Activated CD4-positive, alpha-beta memory T cell treated with anti-CD3 and anti-CD28 coated beads, Interleukin-2, amount 10 ng/mL, durations not matched to agents 7 days and 5 days (primary cell): ENCODE measurements at regions not wholly inside any gene's neighbourhood (a gene's known extent, or its start where the extent isn't known, plus 50 kb on each side); places are given as distances from the start of the nearest gene placed in this dataset.
"Not testable (repeated sequence)": the region's sequence is repeated elsewhere in the genome, so short reads cannot be mapped to it uniquely, and the experiment has no call there.

ENCODE experiments used
- CTCF ChIA-PET: fragments of 350-600 bp; sonication (Branson Sonifier 250); formaldehyde crosslinking; loops from one replicate; lab custom pipeline; 2021; ENCODE audit warnings: antibody characterized with exemption, inconsistent platforms; lab: Charles Lee
- POLR2A ChIA-PET: fragments of 350-600 bp; sonication (Branson Sonifier 250); formaldehyde crosslinking; loops from one replicate; lab custom pipeline; 2021; ENCODE audit warnings: antibody characterized with exemption; lab: Charles Lee
- DNase-seq: peaks from one replicate; pipeline ENCODE4 v3.0.0-alpha.2; 2020
- H3K27ac Mint-ChIP-seq: one replicate; pipeline ENCODE4 v1.8.0; 2021; ENCODE audit warnings: mild to moderate bottlenecking, mixed read lengths
- H3K27me3 Mint-ChIP-seq: one replicate; pipeline ENCODE4 v1.8.0; 2021; ENCODE audit warnings: mixed read lengths
- H3K36me3 Mint-ChIP-seq: one replicate; pipeline ENCODE4 v1.8.0; 2021; ENCODE audit warnings: low read depth, mixed read lengths
- H3K4me1 Mint-ChIP-seq: one replicate; pipeline ENCODE4 v1.8.0; 2021; ENCODE audit warnings: mixed read lengths
- H3K4me3 Mint-ChIP-seq: one replicate; pipeline ENCODE4 v1.8.0; 2021; ENCODE audit warnings: mild to moderate bottlenecking, mixed read lengths
- H3K9me3 Mint-ChIP-seq: one replicate; pipeline ENCODE4 v1.8.0; 2021; ENCODE audit warnings: mixed read lengths

DNA sequence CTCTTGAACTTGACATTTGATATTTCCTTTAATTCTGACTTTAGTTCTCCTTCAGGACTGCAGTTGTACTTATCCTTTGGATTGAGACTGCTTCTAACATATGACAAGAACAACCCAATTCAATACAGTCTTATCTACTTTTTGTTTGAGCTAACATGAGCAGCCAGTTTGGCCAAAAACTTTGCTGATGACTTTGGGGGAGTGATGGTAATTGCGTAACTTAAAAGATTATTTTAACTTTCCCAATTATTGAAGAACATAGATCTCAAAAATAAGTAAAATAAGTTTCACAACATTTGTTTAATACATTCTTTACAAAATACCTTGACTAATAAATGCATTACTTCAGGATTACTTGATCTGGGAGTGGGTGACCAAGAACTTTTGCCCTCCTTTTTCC is 1311.1 kb upstream of the NRXN1 start:
- Mint-ChIP-seq H3K4me3 (no peak overlapping the region), H3K4me1 (no peaks in the 10 kb centered on the region), H3K27ac (no peak overlapping the region), H3K9me3 (no peaks in the 10 kb centered on the region), H3K36me3 (no peaks in the 10 kb centered on the region), H3K27me3 (no peaks in the 10 kb centered on the region)
- ChIA-PET CTCF (no interaction called here), POLR2A (no interaction called here)
- DNase-seq, result no peak

DNA sequence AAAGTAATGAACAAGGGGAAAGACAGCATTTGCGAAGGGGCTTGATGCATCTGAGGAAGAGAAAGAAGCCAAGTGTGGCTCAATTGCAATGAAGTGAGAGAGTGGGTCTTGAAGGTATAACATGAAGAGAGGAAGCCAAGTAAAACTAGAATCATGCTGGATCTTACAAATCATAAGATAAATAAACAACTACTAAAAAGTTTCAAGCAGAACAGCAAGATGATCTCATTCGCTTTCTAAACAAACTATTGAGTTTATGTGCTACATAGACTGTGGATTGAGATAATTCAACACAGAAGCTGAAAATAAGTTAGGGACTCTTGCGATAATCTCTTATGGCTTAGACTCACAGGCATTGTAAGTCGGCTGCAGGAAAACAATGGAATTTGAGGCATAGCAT is 1310.5 kb upstream of the NRXN1 start:
- Mint-ChIP-seq H3K36me3 (no peaks in the 10 kb centered on the region), H3K4me3 (no peak overlapping the region), H3K27ac (no peak overlapping the region), H3K4me1 (no peaks in the 10 kb centered on the region), H3K27me3 (no peaks in the 10 kb centered on the region), H3K9me3 (no peaks in the 10 kb centered on the region)
- ChIA-PET POLR2A (no interaction called here), CTCF (no interaction called here)
- DNase-seq, result no peak

DNA sequence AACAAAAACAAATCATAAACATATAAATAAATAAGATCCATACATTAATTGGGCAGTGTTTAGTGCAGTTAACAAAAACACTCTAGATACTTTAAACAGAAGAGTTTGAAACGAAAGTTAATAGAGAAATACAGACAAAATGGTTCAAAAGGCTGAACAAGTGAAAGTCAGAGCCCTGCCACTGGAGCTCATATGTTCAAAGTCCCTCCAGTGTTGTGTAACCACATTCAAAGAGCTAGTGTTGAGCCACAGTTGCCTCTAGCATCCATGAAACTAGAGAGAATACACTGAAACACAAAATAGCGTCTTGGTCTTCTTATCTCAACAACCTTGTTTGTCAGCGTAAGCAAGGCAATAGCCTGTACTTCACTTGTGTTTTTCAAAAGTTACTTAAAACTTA is 1309.8 kb upstream of the NRXN1 start:
- no peak overlapping the region for H3K27ac Mint-ChIP-seq
- no peak for DNase-seq
- H3K4me3 Mint-ChIP-seq, result no peak overlapping the region
- no peaks in the 10 kb centered on the region for H3K27me3 Mint-ChIP-seq
- H3K9me3 Mint-ChIP-seq, result no peaks in the 10 kb centered on the region
- no peaks in the 10 kb centered on the region for H3K4me1 Mint-ChIP-seq
- no peaks in the 10 kb centered on the region for H3K36me3 Mint-ChIP-seq
- CTCF ChIA-PET, result no interaction called here
- POLR2A ChIA-PET, result interaction anchor here (0.6 kb wide), 1 partner anchor 103 kb away, joined by 3 read pairs; no protein-coding TSS in a partner anchor

DNA sequence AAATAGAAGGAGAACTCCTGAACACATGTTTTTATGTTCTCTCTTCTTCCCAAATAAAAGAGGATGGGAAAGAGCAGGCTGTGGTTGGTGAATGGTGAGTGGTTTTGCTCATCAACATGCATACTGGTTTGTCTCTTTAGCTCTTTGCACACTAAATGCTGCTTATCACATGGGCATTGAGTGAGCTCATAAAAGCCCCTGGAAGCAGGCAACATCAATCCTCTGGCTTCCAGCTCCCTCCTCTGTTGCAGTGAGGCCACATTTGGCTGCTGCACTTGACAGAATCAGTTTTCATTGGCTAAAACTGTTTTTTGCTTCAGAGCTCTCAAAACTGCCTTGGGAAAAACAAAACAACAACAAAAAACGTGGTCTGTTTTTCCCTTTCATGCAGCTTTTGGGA is 1308.2 kb upstream of the NRXN1 start:
- H3K27me3 Mint-ChIP-seq, result no peaks in the 10 kb centered on the region
- CTCF ChIA-PET, result no interaction called here
- H3K27ac Mint-ChIP-seq, result no peak overlapping the region
- DNase-seq, result no peak
- peaks cover 2% of the 10 kb centered on the region for H3K9me3 Mint-ChIP-seq
- POLR2A ChIA-PET, result no interaction called here
- no peaks in the 10 kb centered on the region for H3K36me3 Mint-ChIP-seq
- H3K4me3 Mint-ChIP-seq, result no peak overlapping the region
- H3K4me1 Mint-ChIP-seq, result no peaks in the 10 kb centered on the region

DNA sequence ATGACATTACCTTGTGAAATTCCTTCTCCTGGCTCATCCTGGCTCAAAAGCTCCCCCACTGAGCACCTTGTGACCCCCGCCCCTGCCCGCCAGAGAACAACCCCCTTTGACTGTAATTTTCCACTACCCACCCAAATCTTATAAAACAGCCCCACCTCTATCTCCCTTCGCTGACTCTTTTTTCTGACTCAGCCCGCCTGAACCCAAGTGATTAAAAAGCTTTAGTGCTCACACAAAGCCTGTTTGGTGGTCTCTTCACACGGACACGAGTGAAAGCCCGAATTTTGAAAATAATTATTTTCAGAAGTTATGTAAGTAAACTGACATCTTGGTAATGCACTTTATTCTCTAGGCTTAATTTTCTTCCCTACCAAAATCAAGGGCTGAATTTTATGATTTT is 1305.9 kb upstream of the NRXN1 start:
- DNase-seq, CTCF ChIA-PET, H3K36me3 Mint-ChIP-seq, H3K4me3 Mint-ChIP-seq, POLR2A ChIA-PET, H3K9me3 Mint-ChIP-seq, H3K27ac Mint-ChIP-seq, H3K4me1 Mint-ChIP-seq, H3K27me3 Mint-ChIP-seq: not testable (repeated sequence)

DNA sequence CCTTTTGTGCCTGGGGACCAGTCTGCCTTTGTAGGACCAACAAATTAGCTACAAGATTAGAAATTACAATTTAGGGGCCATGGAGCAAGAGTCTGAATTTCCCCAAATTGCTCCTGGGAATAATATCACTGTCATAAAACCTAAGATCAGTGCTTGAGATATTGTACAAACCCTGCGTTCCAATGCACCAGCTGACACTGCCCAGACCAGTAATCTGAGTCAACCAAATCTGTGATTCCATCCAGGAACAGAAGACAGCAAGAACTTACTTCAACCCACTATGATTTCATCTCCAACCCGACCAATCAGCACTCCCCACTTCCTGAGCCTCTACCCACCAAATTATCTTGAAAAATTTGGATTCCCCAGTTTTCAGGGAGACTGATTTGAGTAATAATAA is 1305.0 kb upstream of the NRXN1 start:
- DNase-seq, result no peak
- Mint-ChIP-seq H3K27ac (no peak overlapping the region), H3K36me3 (no peaks in the 10 kb centered on the region), H3K4me1 (no peaks in the 10 kb centered on the region), H3K27me3 (no peaks in the 10 kb centered on the region), H3K9me3 (peaks cover 2% of the 10 kb centered on the region), H3K4me3 (no peak overlapping the region)
- ChIA-PET POLR2A (no interaction called here), CTCF (no interaction called here)

DNA sequence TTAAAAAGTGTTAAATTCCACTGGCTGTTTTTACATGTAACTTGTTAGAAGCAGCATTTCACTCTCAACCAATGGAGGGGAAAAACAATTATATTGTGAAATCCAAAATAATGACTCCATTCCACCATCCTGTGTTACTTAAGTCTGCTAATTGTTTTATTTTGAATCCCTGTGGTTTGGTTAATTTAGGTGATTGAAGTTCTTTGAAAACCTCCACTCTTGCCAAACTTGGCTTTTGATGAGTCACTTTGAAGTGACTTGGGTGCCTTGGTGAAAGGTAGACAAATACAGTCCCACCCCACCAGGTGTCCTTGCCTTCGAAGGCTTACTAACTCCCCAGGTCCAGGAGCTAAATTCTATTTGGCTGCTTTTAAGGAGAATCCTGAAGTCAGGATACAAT is 1303.8 kb upstream of the NRXN1 start:
- Mint-ChIP-seq H3K36me3 (no peaks in the 10 kb centered on the region), H3K4me3 (no peak overlapping the region), H3K4me1 (no peaks in the 10 kb centered on the region), H3K9me3 (peaks cover 2% of the 10 kb centered on the region), H3K27ac (no peak overlapping the region), H3K27me3 (no peaks in the 10 kb centered on the region)
- CTCF ChIA-PET, result no interaction called here
- no peak for DNase-seq
- POLR2A ChIA-PET, result no interaction called here

DNA sequence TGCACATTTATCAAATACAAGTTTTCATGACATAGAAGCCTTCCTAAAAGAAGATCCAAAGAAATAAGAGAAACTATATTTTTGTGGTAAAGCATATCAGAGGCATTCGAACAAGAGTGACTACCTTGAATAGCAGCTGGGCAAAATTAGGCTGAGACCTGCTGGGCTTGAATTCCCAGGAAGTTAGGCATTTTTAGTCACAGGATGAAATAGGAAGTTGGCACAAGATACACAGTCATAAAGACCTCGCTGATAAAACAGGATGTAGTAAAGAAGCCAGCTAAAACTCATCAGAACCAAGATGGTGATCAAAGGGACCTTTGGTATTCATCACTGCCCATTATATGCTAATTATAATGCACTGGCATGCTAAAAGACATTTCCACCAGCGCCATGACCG is 1302.3 kb upstream of the NRXN1 start:
- ChIA-PET POLR2A (no interaction called here), CTCF (no interaction called here)
- Mint-ChIP-seq H3K4me3 (no peak overlapping the region), H3K36me3 (no peaks in the 10 kb centered on the region), H3K27ac (no peak overlapping the region), H3K9me3 (peaks cover 4% of the 10 kb centered on the region), H3K4me1 (no peaks in the 10 kb centered on the region), H3K27me3 (no peaks in the 10 kb centered on the region)
- DNase-seq, result no peak

DNA sequence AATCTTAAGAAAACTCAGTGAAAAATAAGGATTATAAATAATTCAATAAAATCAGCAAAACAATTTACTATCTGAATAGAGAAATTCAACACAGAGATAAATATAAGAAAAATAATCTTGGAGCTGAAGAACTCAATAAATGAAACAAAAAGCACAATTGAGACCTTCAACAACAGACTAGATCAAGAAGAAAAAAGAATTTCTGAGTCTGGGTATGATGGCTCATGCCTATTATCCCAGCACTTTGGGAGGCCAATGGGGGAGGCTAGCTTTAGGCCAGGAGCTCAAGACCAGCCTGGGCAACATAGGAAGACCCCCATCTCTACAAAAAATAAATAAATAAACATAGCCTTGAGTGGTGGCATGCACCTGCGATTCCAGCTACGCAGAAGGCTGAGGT is 1295.7 kb upstream of the NRXN1 start:
- no peaks in the 10 kb centered on the region for H3K4me1 Mint-ChIP-seq
- H3K27ac Mint-ChIP-seq, result no peak overlapping the region
- H3K4me3 Mint-ChIP-seq, result no peak overlapping the region
- no peak for DNase-seq
- POLR2A ChIA-PET, result no interaction called here
- no peaks in the 10 kb centered on the region for H3K36me3 Mint-ChIP-seq
- CTCF ChIA-PET, result no interaction called here
- peaks cover 6% of the 10 kb centered on the region for H3K9me3 Mint-ChIP-seq
- H3K27me3 Mint-ChIP-seq, result no peaks in the 10 kb centered on the region

DNA sequence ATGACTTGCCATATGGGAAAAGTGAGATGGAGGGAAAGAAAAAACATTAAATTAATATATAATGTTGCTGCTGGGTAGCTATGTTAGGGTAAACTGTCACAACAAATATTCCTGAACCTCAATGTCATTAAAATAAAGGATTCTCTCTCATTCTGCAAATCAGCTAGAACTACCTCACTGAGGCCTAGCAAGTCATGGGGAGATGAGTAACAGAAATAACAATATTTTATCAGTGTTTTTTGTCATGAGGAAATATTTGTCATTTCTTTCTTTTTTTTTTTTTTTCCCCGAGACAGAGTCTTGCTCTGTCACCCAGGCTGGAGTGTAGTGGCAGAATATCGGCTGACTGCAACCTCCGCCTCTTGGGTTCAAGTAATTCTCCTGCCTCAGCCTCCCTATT is 1282.3 kb upstream of the NRXN1 start:
- POLR2A ChIA-PET, result no interaction called here
- DNase-seq, result no peak
- Mint-ChIP-seq H3K36me3 (no peaks in the 10 kb centered on the region), H3K4me3 (no peak overlapping the region), H3K4me1 (no peaks in the 10 kb centered on the region), H3K27ac (no peak overlapping the region), H3K27me3 (no peaks in the 10 kb centered on the region), H3K9me3 (peaks cover 6% of the 10 kb centered on the region)
- CTCF ChIA-PET, result no interaction called here

DNA sequence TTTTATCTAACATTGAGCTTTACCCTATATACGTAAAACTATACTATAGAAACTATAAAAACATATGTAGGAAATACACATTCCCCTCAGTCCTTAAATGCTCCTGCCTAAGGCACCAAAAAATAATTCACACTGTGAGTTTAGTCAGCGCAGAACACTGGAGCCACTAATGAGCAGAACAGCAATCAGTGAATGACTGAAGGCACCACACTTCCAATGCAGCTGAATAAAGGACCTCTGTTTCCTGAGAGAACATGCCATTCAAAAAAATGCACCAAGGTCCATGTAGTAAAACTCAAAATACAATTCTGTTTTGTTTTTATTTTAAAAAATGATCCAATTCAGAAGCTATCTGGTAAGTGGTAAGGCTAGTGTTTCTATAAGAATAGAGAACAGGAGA is 1280.6 kb upstream of the NRXN1 start:
- Mint-ChIP-seq H3K4me3 (no peak overlapping the region), H3K27me3 (no peaks in the 10 kb centered on the region), H3K9me3 (peaks cover 5% of the 10 kb centered on the region), H3K4me1 (no peaks in the 10 kb centered on the region), H3K27ac (no peak overlapping the region), H3K36me3 (no peaks in the 10 kb centered on the region)
- ChIA-PET POLR2A (no interaction called here), CTCF (no interaction called here)
- DNase-seq, result no peak

DNA sequence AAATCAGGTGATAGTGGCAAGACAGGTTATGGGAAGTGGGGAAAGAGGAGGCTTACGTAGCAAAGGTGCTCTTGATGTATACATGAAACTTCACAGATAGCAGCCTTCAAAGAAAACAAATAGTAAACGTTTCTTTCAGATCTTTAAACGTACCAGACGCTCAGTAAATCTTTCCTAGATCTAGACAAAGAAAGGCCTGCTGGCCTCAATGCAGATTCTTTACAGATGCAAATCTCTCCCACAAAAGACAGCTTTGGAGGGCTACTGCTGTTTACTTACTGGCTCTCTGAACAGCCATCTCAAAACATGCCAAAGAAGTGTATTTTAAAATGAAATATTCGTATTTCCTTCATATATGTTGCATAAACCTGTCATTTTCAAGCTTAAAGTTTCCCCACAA is 1279.9 kb upstream of the NRXN1 start:
- H3K27me3 Mint-ChIP-seq, result no peaks in the 10 kb centered on the region
- H3K36me3 Mint-ChIP-seq, result no peaks in the 10 kb centered on the region
- peaks cover 5% of the 10 kb centered on the region for H3K9me3 Mint-ChIP-seq
- ChIA-PET CTCF (no interaction called here), POLR2A (no interaction called here)
- H3K4me1 Mint-ChIP-seq, result no peaks in the 10 kb centered on the region
- H3K4me3 Mint-ChIP-seq, result no peak overlapping the region
- H3K27ac Mint-ChIP-seq, result no peak overlapping the region
- DNase-seq, result no peak

DNA sequence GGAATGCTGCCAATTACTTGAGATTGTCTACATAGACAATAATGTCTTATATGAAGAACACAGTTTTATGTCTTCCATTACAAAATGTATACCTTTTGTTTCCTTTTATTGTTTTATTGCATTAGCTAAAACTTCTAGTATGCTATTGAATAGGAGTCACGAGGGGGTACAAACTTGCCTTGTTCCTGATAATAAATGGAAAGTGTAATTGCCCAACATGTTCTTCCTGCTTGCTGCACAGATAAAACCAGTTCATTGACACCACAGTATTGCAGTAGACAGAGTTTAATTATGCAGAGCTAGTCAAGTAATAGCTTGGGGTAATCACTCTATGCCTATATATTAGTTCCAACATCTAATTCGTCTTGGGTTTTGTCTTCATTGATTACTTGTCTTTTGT is 1276.2 kb upstream of the NRXN1 start:
- H3K36me3 Mint-ChIP-seq, result no peaks in the 10 kb centered on the region
- CTCF ChIA-PET, result no interaction called here
- peaks cover 11% of the 10 kb centered on the region for H3K9me3 Mint-ChIP-seq
- no peak for DNase-seq
- H3K27ac Mint-ChIP-seq, result no peak overlapping the region
- no peaks in the 10 kb centered on the region for H3K27me3 Mint-ChIP-seq
- POLR2A ChIA-PET, result no interaction called here
- H3K4me1 Mint-ChIP-seq, result no peaks in the 10 kb centered on the region
- no peak overlapping the region for H3K4me3 Mint-ChIP-seq

DNA sequence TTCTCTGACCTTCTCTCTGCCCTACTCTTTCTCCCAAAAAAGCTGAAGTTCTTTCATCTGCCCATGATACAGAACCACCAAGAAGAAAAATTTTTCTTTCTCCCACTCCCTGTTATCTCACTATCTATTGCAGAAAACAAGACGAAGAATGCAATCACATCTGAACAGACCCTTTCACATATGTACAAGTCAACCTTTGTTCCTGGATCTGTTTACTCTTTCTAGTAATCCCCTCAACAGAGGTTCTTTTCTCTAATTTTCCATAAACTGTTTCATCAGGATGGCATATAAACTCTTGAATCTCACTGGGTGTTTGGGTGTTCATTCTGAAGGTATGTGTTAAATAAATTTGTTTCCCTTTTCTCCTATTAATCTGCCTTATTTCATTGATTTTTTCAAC is 1262.7 kb upstream of the NRXN1 start:
- no peaks in the 10 kb centered on the region for H3K36me3 Mint-ChIP-seq
- POLR2A ChIA-PET, result no interaction called here
- no peak for DNase-seq
- H3K9me3 Mint-ChIP-seq, result peaks cover 4% of the 10 kb centered on the region
- H3K27me3 Mint-ChIP-seq, result no peaks in the 10 kb centered on the region
- no peak overlapping the region for H3K4me3 Mint-ChIP-seq
- H3K4me1 Mint-ChIP-seq, result no peaks in the 10 kb centered on the region
- no peak overlapping the region for H3K27ac Mint-ChIP-seq
- CTCF ChIA-PET, result no interaction called here

DNA sequence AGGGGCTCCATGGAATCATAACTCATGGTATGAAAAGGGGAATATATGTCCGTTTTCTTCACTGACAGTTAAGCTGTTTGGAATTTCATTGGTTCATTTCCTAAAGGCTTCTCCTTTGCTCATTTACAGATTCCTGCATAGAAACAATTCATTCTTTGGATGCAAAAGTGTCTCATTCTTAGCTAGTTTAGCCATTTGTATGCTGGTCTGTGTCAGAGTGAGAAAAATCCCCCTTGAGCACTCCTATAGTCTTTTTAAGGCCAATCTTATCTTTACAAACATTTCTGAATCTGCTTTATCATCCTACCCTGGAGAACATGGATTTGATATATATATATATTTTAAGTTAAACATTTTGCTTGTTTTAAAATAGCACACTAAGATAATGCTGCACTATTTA is 1260.9 kb upstream of the NRXN1 start:
- H3K4me3 Mint-ChIP-seq, result no peak overlapping the region
- H3K27me3 Mint-ChIP-seq, result no peaks in the 10 kb centered on the region
- no peaks in the 10 kb centered on the region for H3K36me3 Mint-ChIP-seq
- no peak overlapping the region for H3K27ac Mint-ChIP-seq
- no peaks in the 10 kb centered on the region for H3K4me1 Mint-ChIP-seq
- CTCF ChIA-PET, result no interaction called here
- no peaks in the 10 kb centered on the region for H3K9me3 Mint-ChIP-seq
- POLR2A ChIA-PET, result no interaction called here
- no peak for DNase-seq
